ENCODE measurements at regions not wholly inside any gene's neighbourhood (a gene's known extent, or its start where the extent isn't known, plus 50 kb on each side); places are given as distances from the start of the nearest gene placed in this dataset.

- no peak for TF ChIP-seq POLR2A (IDR thresholded peaks at IDR 0.05)
- TF ChIP-seq CTCF (IDR thresholded peaks at IDR 0.05) = no peak
These were observed 435.7 kb upstream of the SETBP1 start for GRCh38 chr18:44245019-44245418.
